Body of pancreas (tissue), 4 donors: ENCODE measurements at regions not wholly inside any gene's neighbourhood (a gene's known extent, or its start where the extent isn't known, plus 50 kb on each side); places are given as distances from the start of the nearest gene placed in this dataset.

ENCODE experiments used
- ATAC-seq: fragments of 150-250 bp; one replicate; pipeline ENCODE4 v1.9.1; 2016
- DNase-seq, 4 donors: peaks; one replicate each; pipeline ENCODE4 v3.0.0-alpha.2; 2019
- H3K27ac ChIP-seq, 4 donors: fragments of 200-600 bp; sonication (generic); 1 replicate in 3 of 4; 2 replicates in 1 of 4; pipeline versions ENCODE4 v1.5.1 to v1.6.1; 2016 to 2019; ENCODE audit warnings: mild to moderate bottlenecking in 1 of 4, mixed read lengths in 1 of 4, moderate library complexity in 1 of 4
- H3K27me3 ChIP-seq, 2 donors: fragments of 200-600 bp; sonication (generic); one replicate each; pipeline ENCODE4 v1.6.0; 2016; ENCODE audit warnings: mild to moderate bottlenecking in 1 of 2
- H3K36me3 ChIP-seq, 2 donors: fragments of 200-600 bp; sonication (generic); replicated peaks in 1 of 2; 2 replicates each; pipeline ENCODE4 v1.5.1; 2016; ENCODE audit warnings: low read depth in 2 of 2; ENCODE audit not compliant: insufficient read depth in 1 of 2
- H3K4me1 ChIP-seq: fragments of 200-600 bp; sonication (generic); one replicate; pipeline ENCODE4 v1.6.0; 2016
- H3K4me3 ChIP-seq, 2 donors: fragments of 200-600 bp; sonication (generic); 1 replicate in 1 of 2; 2 replicates in 1 of 2; pipeline ENCODE4 v1.5.1; 2016 to 2019
- H3K9me3 ChIP-seq, 3 donors: fragments of 200-600 bp; sonication (generic); 1 replicate in 2 of 3; 2 replicates in 1 of 3; pipeline ENCODE4 v1.5.1; 2016
- POLR2A ChIP-seq, 3 donors: fragments of 450-650 bp; IDR thresholded peaks; one replicate each; pipeline ENCODE4 v1.6.1; 2016; ENCODE audit warnings: antibody characterized with exemption in 3 of 3, mild to moderate bottlenecking in 2 of 3
- WGBS, 2 donors: methylation state at CpG; one replicate each; pipeline ENCODE4 v1.1.5; 2017; 5-methylcytosine and 5-hydroxymethylcytosine counted together
- intact Hi-C: fragments of 100-400 bp; cut with DNase I; formaldehyde crosslinking; loops from one replicate; pipeline ENCODE4 v1.15.1; 2023
- TF ChIP-seq, protein P1 (sequence below), 7 experiments: fragments of 450-650 bp in 4 of 7; fragments of 200-600 bp in 3 of 7; sonication (generic) in 3 of 7; IDR thresholded peaks; one replicate each; pipeline ENCODE4 v1.5.1; 2016 to 2019; ENCODE audit warnings: antibody characterized with exemption in 7 of 7

- Histone ChIP-seq H3K4me3 (no peak overlapping the region), H3K9me3 (no peaks in the 10 kb centered on the region), H3K36me3 (no peaks in the 10 kb centered on the region), H3K27me3 (no peaks in the 10 kb centered on the region), H3K27ac (no peak overlapping the region), H3K4me1 (no peaks in the 10 kb centered on the region)
- DNase-seq, result no peak
- ATAC-seq, result no peak
- WGBS, 2 donors, result 85 to 86% methylated on average over 2 of the region's 2 CpGs
- TF ChIP-seq, protein P1, sequence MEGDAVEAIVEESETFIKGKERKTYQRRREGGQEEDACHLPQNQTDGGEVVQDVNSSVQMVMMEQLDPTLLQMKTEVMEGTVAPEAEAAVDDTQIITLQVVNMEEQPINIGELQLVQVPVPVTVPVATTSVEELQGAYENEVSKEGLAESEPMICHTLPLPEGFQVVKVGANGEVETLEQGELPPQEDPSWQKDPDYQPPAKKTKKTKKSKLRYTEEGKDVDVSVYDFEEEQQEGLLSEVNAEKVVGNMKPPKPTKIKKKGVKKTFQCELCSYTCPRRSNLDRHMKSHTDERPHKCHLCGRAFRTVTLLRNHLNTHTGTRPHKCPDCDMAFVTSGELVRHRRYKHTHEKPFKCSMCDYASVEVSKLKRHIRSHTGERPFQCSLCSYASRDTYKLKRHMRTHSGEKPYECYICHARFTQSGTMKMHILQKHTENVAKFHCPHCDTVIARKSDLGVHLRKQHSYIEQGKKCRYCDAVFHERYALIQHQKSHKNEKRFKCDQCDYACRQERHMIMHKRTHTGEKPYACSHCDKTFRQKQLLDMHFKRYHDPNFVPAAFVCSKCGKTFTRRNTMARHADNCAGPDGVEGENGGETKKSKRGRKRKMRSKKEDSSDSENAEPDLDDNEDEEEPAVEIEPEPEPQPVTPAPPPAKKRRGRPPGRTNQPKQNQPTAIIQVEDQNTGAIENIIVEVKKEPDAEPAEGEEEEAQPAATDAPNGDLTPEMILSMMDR (IDR thresholded peaks at IDR 0.05), result no peak
- TF ChIP-seq POLR2A (IDR thresholded peaks at IDR 0.05), result no peak
- intact Hi-C loops, result no loop called here
Measured at GRCh38 chr1:218699865-218700264, 354.7 kb downstream of the TGFB2 start.

GRCh38 chr1:218700666-218701065 lies 355.5 kb downstream of the TGFB2 start:
- H3K36me3 ChIP-seq, result no peaks in the 10 kb centered on the region
- H3K4me3 ChIP-seq, result no peak overlapping the region
- TF ChIP-seq, protein P1 (IDR thresholded peaks at IDR 0.05), result no peak
- TF ChIP-seq POLR2A (IDR thresholded peaks at IDR 0.05), result no peak
- no peaks in the 10 kb centered on the region for H3K27me3 ChIP-seq
- DNase-seq (no peak), ATAC-seq (no peak)
- intact Hi-C loops, result no loop called here
- 70 to 71% methylated on average over 7 of the region's 7 CpGs for whole genome bisulfite sequencing, 2 donors
- H3K9me3 ChIP-seq, result no peaks in the 10 kb centered on the region
- H3K4me1 ChIP-seq, result no peaks in the 10 kb centered on the region
- no peak overlapping the region for H3K27ac ChIP-seq

GRCh38 chr1:218701131-218701530 lies 356.0 kb downstream of the TGFB2 start:
- H3K9me3 ChIP-seq, result no peaks in the 10 kb centered on the region
- DNase-seq (no peak), ATAC-seq (no peak)
- H3K4me1 ChIP-seq, result no peaks in the 10 kb centered on the region
- H3K27me3 ChIP-seq, result no peaks in the 10 kb centered on the region
- intact Hi-C loops, result no loop called here
- no peaks in the 10 kb centered on the region for H3K36me3 ChIP-seq
- TF ChIP-seq, protein P1 (IDR thresholded peaks at IDR 0.05), result no peak
- no peak for TF ChIP-seq POLR2A (IDR thresholded peaks at IDR 0.05)
- no peak overlapping the region for H3K27ac ChIP-seq
- WGBS, 2 donors, result 62 to 70% methylated on average over 3 of the region's 3 CpGs
- H3K4me3 ChIP-seq, result no peak overlapping the region

- no peak for TF ChIP-seq POLR2A (IDR thresholded peaks at IDR 0.05)
- TF ChIP-seq, protein P1 (IDR thresholded peaks at IDR 0.05), result no peak
- DNase-seq (no peak), ATAC-seq (no peak)
- no peaks in the 10 kb centered on the region for H3K36me3 ChIP-seq
- no peaks in the 10 kb centered on the region for H3K4me1 ChIP-seq
- H3K27ac ChIP-seq, result no peak overlapping the region
- 74 to 83% methylated on average over 1 of the region's 1 CpG for WGBS, 2 donors
- H3K27me3 ChIP-seq, result no peaks in the 10 kb centered on the region
- H3K4me3 ChIP-seq, result no peak overlapping the region
- intact Hi-C loops, result no loop called here
- H3K9me3 ChIP-seq, result no peaks in the 10 kb centered on the region
Measured at GRCh38 chr1:218702775-218703174, 357.6 kb downstream of the TGFB2 start.

DNA sequence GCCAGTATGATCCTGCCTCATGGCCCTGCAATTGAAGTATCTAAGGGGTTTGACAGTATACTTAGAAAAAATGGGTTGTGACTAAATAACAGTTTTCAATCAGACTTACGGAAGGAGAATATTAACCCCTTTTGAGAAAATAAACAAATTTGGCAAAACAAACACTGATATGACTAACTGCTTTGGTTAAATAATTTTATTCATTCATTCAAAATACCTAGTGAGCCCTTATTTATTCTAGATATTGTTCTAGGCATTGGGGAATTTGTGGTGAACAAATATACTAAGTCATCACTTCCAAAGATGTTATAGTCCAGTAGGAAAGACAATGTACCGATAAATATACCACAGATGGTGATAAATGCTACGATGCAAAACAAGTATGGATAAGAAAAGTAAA lies 358.7 kb downstream of the TGFB2 start:
- TF ChIP-seq, protein P1 (IDR thresholded peaks at IDR 0.05), result no peak
- TF ChIP-seq POLR2A (IDR thresholded peaks at IDR 0.05), result no peak
- Histone ChIP-seq H3K27ac (no peak overlapping the region), H3K27me3 (no peaks in the 10 kb centered on the region), H3K4me3 (no peak overlapping the region), H3K36me3 (no peaks in the 10 kb centered on the region), H3K9me3 (no peaks in the 10 kb centered on the region), H3K4me1 (no peaks in the 10 kb centered on the region)
- intact Hi-C loops, result no loop called here
- DNase-seq (no peak), ATAC-seq (no peak)
- 90 to 96% methylated on average over 3 of the region's 3 CpGs for WGBS, 2 donors
